Ramos (cell line): ENCODE measurements at regions not wholly inside any gene's neighbourhood (a gene's known extent, or its start where the extent isn't known, plus 50 kb on each side); places are given as distances from the start of the nearest gene placed in this dataset.

Source experiments
- in situ Hi-C: fragments of 300-500 bp; cut with MboI; formaldehyde crosslinking; loops from one replicate; pipeline ENCODE4 v1.14.3; 2022; ENCODE audit warnings: low sequenced_read_pairs; ENCODE audit not compliant: unreplicated experiment

DNA sequence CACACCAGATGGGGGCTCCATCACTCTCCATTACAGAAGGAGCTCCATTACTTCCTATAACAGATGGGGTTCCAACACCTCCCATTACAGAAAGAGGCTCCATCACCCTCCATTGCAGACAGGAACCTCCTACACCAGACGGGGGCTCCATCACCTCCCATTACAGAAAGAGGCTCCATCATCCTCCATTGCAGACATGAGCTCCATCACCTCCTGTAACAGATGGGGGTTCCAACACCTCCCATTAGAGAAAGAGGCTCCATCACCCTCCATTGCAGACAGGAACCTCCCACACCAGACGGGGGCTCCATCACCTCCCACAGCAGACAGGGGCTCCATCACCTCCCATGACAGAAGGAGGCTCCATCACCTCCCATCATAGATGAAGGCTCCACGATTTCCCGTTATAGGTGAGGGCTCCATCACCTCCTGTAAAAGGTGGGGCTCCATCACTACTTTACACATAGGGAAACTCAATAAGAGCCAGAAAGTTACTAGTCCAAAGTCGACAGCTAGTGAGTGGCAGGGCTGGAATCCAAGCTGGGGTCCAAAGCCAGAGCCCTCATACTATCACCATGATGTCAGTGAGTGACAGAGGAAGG, 224.8 kb downstream of the RBFOX3 start:
- in situ Hi-C loops = loop anchor here (5.0 kb wide), 1 partner anchor 199 kb away; no protein-coding TSS in a partner anchor

DNA sequence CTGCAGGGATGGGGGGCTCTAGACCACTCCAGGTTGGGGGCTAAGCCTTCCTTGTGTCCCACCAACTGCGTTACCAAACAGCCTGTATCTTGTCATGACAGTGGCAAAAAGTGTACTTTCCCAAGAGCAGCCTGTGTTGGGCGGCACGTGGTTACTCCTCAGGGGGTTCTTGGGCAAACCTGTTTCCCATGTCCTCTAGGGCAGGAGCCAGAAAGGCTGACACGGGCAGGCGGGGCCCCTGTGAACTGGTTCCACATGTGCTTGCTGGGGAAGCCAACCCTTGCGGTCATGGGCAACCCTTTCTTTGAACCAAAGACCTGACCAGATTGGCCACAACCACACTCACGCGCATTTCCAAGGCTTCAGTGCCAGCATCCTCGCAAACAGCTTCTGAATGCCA, 228.5 kb downstream of the RBFOX3 start:
- in situ Hi-C loops = no loop called here

DNA sequence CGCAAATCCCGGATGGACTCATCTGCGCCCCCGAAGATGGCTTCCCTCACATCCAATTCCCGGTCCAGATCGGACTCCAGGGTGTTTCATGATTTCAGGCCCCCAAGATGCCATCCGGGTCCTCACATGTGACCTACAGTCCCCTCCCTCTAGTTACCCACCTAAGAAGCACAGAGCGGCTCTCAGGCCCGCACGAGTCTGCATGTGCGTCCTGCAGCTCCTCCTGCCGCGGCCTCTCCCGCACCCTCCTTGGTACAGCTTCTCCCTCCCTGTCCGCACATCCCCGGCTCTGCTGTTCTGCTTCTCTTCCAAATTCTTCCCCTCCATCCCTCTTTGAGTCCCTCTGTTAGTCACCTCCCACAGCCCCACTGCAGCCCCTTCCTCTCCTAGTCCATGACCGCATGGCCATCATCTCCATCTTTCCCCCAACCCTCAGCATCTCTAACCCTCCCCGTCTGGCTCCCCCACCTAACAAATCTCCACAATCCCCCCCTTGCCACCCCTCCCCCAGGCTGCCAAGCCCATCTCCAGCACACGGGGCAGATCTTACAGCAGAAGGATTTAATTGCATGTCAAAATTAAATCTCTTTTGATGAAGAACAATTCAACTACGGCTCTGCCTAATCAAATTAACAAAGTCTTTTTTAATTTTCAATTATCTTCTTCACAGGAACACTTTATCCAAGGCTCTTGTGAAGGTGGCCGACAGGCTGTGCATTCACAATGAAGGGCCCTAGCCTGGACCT, 231.0 kb downstream of the RBFOX3 start:
- in situ Hi-C loops = no loop called here

DNA sequence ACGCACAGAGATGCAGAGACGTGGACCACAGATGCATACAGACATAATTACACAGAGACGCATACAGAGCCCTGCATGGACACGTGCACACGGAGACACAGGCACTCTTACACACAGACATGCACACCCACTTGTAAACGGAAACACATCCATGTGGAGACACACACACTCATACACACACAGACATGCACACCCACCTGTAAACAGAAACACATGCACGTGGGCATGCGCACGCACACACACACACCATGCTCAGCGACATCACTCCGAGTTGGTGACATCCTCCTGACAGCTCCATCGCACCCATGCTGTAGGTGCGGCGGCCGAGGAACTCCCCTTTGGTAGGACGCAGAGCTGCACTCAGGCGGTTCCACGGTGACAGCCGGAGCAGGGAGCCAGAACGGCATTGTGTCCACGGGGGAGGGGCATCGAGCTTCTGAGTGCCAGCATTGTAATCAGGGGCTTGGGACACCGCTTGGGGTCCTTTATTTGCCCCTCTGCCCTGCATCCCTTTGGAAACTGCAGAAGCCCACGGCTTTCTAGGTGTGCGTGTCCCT, 233.5 kb downstream of the RBFOX3 start:
- in situ Hi-C loops = no loop called here

DNA sequence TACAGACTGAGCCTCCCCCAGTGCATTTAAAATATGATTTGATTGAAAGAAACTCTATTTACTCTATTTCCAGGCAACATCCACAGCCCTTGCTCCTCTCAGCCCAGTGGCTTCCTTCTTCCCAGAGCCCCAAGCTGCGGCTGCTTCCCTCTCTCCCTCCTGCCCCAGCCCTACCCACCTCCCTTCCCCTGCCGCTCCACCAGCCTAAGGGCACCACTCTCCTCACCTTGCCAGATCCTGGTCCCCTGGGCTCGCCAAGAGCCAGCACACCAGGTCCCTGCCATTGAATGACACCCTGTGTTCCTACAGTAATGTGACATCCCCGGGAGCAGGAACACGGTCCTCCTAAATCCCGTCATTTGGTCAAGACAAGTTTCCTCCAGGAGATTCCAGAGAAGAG, 236.0 kb downstream of the RBFOX3 start:
- in situ Hi-C loops = no loop called here

DNA sequence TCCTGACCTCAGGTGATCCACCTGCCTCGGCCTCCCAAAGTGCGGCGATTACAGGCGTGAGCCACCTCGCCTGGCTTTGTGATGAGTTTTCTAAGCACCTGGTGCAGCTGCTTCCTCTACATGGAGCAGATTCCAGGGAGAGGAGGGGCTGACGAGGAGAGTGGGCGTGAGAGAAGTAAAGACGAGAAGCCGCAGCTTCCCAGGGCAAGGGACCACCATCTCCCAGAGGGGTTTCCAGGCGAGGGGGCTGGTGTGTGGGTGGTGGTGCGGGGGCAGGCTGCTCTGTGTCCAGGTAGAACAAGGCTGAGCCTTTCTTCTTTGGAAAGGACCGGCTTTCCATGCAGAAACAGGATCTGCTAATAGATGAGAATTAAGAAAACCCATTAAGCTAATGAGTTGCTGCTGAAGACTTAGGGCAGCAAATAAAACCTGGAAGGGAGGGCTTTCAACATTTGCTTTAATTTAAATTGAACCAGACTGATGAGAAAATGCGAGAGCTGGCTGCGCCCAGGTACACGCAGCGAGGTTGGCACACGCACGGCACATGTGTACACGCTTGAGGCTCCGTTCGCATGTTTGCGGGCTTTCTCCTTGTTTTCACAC, 236.7 kb downstream of the RBFOX3 start:
- in situ Hi-C loops = no loop called here

DNA sequence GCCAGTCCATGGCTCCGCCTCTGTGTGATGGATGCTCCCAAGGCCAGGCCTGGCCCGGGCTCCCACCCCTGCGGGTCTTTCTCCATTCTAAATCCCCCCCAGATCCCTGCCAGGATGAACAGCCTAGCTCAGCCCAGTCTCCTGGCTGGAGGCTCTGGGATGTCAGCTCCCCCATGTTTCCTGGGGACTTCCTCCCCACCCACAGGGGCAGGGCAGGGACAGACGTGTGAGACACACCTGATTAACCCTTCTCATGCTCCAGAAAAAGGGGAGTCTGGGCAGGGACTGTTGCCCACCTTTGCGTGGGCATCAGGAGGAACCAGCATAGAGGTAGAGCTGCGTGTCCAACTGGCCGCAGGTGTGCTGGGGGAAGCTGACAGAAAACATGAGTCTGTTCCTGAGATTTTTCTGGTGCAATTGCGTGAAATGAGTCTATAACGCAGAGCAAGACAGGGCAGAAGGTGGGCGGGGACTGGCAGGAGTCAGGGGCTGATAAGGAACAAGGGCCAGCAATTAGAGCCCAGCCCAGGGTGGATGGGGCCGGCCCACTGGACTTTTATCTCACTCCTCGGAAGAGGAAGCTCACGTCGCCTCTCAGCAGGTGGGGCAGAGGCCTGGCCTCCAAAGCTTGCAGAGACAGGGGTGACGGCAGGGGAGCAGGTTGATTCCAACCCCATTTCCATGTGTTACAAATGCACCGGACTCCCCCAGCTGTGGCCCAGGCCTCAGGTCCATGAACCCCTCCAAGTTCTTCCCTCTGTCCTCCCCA, 238.2 kb downstream of the RBFOX3 start:
- in situ Hi-C loops = no loop called here

DNA sequence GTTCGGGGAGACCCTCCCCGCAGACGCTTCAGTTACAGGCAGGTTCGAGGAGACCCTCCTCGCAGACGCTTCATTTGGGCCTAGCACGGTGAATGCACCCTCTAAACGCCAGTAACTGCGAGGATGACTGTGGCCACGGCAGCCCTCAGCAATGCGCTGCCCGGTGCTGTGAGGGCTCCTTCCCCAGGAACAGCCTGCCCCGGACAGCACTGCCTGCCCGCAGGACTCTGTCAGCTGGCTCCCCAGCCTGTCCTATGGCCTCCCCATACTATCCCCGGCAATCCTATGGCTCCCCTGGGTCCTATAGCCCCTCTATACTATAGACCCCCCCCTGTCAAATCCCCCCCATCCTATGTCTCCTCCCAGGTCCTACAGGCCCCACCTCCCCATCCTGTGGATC, 238.9 kb downstream of the RBFOX3 start:
- in situ Hi-C loops = no loop called here

DNA sequence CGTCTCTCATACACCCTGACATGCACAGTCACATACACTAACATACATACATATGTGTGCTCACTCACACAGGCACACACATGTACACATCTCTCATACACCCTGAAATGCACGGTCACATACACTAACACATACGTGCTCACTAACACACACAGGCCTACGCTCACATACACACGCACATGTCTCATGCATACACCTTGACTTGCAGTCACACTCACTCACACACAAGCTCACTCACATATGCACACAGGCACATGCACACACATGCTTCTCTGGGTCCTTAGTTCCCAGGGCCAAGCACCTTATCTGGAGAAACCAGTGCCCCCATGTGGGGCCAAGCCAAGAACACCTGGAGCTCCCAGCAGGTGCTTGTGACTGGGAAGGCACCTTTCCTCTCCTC, 240.3 kb downstream of the RBFOX3 start:
- in situ Hi-C loops = no loop called here

DNA sequence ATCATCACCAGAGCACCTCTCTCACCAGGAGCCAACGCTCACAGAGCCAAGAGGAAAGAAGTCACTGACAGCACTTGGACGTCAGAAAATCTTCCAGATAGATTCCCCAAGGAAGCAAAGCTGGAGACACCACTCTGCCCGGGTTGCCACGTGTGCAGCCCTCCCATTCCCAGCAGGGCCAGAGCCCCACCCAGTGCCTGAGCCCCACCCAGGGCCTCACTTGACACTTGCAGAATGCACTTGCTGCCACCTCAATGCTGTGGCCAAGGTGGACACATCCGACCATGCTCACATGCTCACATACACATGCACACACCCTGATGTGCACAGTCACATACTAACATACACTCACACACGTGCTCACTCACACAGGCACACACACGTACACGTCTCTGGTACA, 240.7 kb downstream of the RBFOX3 start:
- in situ Hi-C loops = no loop called here

DNA sequence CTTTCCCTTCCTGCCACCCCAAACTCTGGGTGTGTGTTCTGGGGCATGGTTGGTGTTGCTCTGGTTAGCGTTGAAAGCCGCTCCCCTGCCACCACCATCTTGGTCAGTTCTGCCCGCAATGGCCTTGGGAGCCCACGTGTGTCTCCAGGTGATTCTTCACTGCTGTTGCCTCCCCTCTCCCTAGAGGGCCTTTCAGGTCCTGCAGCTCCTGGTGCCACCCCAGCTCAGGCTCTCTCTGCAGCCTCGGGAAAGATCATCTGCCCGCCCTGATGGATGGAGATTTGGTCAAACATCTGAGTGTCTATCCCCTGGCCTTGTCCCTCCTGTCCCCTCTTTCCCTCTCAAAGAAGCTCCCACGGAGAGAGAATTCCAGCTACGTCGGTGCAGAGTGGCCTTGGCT, 241.3 kb downstream of the RBFOX3 start:
- in situ Hi-C loops = no loop called here

DNA sequence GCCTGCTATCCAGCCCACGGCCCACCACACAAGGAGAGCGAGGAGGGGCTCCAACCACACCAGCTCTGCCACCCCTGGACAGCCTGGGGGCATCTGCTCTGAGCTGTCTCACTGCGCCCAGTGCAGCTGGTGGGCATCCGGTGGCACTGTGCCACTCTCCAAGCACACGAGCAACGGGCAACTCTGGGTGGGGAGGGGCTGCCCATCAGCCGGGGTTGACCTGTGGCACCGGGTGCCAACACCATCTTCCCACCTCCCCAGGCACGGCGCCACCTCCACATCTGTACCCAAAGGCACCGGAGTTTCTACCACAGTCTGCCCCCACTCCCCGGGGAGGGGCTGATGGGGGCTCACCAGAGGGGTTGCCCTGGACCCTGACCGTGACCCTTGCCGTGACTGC, 241.8 kb downstream of the RBFOX3 start:
- in situ Hi-C loops = no loop called here

DNA sequence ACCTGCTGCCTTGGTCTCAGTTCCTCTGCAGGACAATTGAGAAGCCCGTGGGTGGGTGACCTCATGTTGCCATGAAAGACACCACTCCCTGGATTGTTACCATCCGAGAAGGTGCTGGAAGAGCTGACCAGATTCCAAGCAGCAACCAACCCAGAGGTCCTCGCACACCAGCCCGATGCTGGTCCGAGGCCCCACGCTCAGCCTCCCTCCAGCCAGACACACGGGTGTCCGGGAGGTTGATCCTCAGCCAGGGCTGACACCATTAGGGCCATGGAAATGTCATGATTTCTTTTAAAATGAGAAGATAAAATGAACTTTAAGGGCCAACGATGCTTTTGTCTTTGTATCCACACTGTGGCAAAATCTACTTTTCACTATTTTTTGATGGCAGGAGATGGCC, 242.3 kb downstream of the RBFOX3 start:
- in situ Hi-C loops = no loop called here

DNA sequence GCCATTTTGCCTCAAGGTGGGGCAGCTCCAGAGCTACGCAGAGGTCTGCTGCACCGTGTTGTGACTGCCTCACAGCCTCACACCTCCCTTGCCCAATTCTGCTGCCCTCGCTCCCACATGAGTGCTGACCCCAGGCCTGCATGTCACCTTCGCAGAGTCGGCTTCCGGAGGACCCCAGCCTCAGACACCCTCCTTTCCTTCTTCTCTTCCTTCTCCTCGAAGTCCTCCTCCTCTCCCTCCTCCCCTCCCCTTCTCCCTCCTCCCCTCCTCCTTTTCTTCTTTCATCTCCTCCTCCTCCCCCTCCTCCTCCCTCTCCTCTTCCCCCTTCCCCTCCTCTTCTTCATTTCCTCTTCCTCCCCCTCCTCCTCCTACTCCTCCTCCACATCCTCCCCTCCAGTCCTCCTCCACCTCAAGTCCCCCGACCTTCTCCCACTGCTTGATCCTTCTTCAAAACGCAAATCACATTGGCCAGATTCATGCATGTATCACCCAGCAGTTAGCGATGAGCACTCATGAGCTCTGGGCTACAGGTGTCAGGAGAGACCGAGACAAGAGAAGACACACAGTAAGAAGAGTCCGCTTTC, 243.8 kb downstream of the RBFOX3 start:
- in situ Hi-C loops = no loop called here

DNA sequence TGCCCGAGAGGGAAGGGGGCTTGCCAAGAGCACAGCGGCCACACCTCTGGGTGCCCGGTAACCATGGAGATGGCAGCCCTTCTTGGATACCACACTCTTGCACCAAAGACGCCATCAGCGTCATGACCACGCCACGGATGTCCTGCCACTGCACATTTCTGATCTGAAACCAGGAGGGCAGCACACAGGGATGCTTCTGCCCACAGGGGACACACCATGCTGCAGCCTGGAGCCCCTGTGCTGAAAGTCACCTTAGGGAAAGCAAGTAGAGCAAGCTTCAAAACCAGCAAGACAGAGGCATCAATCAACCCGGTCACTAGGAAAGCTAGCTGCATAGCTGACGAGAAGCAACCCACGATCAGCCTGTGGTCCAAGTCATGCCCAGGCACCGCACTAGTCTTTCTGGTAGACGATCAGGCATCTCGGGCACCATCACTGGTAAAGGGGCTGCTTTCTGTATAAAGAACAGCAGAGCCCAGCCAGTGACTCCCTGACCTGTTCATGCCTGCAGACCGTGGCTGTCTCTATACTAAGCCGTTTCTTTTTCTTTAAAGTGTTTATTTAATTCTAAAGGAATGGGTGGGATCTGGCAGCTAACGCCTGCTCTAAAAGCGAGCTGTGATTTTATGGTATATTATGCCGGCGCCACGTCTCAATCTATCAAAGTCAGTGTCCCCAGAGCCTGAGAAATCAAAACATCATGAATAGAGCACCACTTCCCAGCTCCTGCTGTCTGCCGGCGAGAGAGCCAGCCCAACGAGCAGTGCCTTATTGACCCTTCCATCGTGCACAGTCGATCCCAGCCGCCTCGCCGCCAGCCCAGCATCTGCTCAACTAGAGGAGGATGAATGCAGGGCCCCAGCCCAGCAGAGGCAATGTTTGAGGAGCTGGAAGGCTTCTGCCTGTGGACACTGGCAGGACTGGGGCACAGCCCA, 244.7 kb downstream of the RBFOX3 start:
- in situ Hi-C loops = no loop called here

DNA sequence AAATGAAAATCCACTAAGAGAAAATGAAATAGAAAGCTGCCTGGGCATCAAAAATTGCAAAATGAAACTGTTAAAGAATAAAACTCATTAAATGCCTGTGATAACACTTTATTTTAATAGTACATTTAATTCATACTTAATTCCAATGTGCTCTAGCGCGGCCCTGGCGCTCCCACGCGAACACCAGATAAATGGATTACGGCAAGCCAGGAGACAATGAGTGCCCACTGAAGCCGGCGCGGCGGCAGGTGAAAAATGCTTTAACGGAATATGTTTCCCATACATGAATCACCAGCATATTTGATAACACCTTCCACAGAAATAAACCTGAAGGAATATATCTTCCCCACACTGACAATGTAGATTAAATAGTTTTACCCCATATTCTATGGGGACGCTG, 245.5 kb downstream of the RBFOX3 start:
- in situ Hi-C loops = no loop called here

DNA sequence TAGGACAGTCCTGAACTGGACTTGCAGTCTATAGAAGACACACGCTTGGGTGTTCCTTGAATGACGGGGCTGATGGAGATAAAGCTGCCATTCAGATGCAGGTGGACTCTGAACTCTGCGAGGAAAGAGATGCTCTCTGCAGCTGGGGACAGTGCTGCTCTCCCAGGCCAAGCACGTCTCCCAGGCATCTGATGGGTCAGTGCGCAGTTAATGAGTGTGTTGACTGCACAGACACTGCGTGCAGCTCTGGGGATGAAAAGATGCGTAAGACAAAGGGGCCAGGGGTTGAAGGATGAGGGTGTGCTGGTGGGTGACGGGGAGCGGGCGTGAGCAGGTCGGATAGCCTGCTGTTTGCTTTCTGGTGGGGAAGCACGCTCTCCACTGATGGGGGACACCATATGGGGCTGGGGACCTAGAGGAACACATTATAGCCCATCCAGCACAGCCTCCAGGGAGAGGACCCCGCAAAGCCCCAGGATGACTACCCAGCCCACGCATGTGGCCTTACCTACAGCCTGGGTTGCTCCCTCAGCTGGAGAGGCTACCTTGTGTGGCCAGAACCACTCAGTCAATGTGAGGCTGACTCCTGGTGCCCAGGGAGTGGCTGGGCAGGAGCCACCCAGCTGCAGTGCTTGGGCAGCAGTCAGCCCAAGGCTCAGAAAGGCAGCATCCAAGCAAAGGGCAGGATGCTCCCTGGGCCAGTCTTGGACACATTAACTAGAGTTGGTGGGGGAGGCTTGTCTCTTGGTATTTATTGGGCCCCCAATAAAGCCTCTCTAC, 246.3 kb downstream of the RBFOX3 start:
- in situ Hi-C loops = no loop called here

DNA sequence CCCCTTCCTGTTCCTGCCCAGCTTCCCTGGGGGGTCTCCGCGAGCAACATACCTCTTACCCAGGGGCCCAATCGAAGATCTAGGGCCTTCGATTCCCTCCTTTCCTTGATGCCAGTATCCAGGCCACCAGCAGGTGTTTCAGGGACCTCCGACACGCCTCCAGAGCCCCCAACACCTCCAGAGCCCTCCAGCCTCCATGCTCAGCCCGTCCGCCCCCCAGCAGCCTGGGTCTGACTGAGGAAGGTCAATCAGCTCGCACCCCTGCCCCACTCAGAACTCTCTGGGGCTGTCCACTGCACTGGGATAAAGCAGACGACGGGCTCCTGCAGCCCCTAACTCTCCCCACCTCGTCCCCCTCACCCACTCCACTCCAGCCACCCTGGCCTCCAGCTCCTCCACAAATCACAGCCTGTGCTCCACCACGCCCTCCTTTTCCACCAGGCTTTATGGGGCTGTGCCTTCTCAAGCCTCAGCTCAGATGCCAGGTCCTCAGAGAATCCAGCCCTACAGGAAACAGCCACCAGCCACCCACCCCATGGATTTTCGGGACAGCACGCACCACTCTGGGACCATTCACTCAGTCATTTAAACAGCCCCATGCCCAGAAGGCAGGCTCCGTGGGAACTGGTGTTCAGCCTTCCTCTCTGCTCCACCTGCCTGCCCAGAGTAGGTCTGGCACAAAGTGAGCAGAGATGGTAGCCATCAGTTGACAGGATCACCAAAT, 247.1 kb downstream of the RBFOX3 start:
- in situ Hi-C loops = no loop called here
